Gastroesophageal sphincter (tissue), 3 donors: ENCODE measurements at regions not wholly inside any gene's neighbourhood (a gene's known extent, or its start where the extent isn't known, plus 50 kb on each side); places are given as distances from the start of the nearest gene placed in this dataset.
A peak's percentile ranks its signal among the peaks of the same experiment; 100 is the strongest.

Experiments used
- CTCF ChIP-seq, 4 experiments: fragments of 200-600 bp in 2 of 4; fragments of 450-650 bp in 2 of 4; sonication (generic) in 1 of 4; IDR thresholded peaks; one replicate each; pipeline ENCODE4 v1.5.1; 2017 to 2019; ENCODE audit warnings: antibody characterized with exemption in 4 of 4, mild to moderate bottlenecking in 2 of 4, moderate library complexity in 2 of 4
- EP300 ChIP-seq: sonication (generic); formaldehyde crosslinking; IDR thresholded peaks from one replicate; pipeline ENCODE4 v1.6.1; 2017; ENCODE audit warnings: antibody characterized with exemption, mild to moderate bottlenecking
- POLR2A ChIP-seq, 2 donors: fragments of 450-650 bp; IDR thresholded peaks; one replicate each; pipeline ENCODE4 v1.6.1; 2017; ENCODE audit warnings: antibody characterized with exemption in 2 of 2, mild to moderate bottlenecking in 2 of 2, moderate library complexity in 1 of 2
- POLR2AphosphoS5 ChIP-seq: sonication (generic); formaldehyde crosslinking; IDR thresholded peaks from one replicate; pipeline ENCODE4 v1.6.1; 2017; ENCODE audit warnings: antibody characterized with exemption

GRCh38 chr10:45249978-45250693, 65.3 kb downstream of the OR13A1 start:
- TF ChIP-seq CTCF (IDR thresholded peaks at IDR 0.05) (peak; percentile 46 to 64 (median 54)), POLR2A (IDR thresholded peaks at IDR 0.05) (no peak), EP300 (no peak), POLR2AphosphoS5 (no peak)
